B cell (primary cell): ENCODE measurements at regions not wholly inside any gene's neighbourhood (a gene's known extent, or its start where the extent isn't known, plus 50 kb on each side); places are given as distances from the start of the nearest gene placed in this dataset.

Experiments
- ATAC-seq: fragments of 200-7000 bp; cut with Tn5 transposase; one replicate; pipeline ENCODE4 v1.10.0; 2021; ENCODE audit warnings: low read depth, mild to moderate bottlenecking, moderate number of reproducible peaks, moderate library complexity
- CTCF ChIA-PET: fragments of 350-600 bp; sonication (Branson Sonifier 250); formaldehyde crosslinking; loops from one replicate; lab custom pipeline; 2021; ENCODE audit warnings: antibody characterized with exemption, inconsistent platforms; lab: Charles Lee
- POLR2A ChIA-PET: fragments of 350-600 bp; sonication (Branson Sonifier 250); formaldehyde crosslinking; loops from one replicate; lab custom pipeline; 2021; ENCODE audit warnings: antibody characterized with exemption; lab: Charles Lee
- DNase-seq: peaks from one replicate; pipeline ENCODE4 v3.0.0; 2013
- H2AFZ ChIP-seq: 2 replicates; pipeline ENCODE4 v1.6.1; 2012; ENCODE audit warnings: mild to moderate bottlenecking, low read depth, low read length; ENCODE audit not compliant: insufficient read depth, poor library complexity, severe bottlenecking
- H3K27ac ChIP-seq, 2 donors: 1 replicate in 1 of 2; 2 replicates in 1 of 2; pipeline ENCODE4 v1.5.1; 2012 to 2013; ENCODE audit warnings: low read length in 2 of 2, mild to moderate bottlenecking in 2 of 2, moderate library complexity in 1 of 2
- H3K27me3 ChIP-seq, 4 experiments: fragments of 200-600 bp in 1 of 4; sonication (generic) in 1 of 4; replicated peaks in 1 of 4; 1 replicate in 2 of 4; 2 replicates in 2 of 4; pipeline versions ENCODE4 v1.6.1 to v1.7.0; 2013 to 2016; ENCODE audit warnings: low read length in 3 of 4, mild to moderate bottlenecking in 2 of 4, mixed read lengths in 1 of 4, moderate library complexity in 1 of 4; ENCODE audit not compliant: insufficient read depth in 4 of 4, control insufficient read depth in 3 of 4; ENCODE audit errors: control extremely low read depth in 1 of 4
- H3K36me3 ChIP-seq, 2 experiments: replicated peaks in 1 of 2; 1 replicate in 1 of 2; 2 replicates in 1 of 2; pipeline versions ENCODE4 v1.6.1 to v1.7.1; 2013; ENCODE audit warnings: low read length in 1 of 2; ENCODE audit not compliant: insufficient read depth in 2 of 2, control insufficient read depth in 1 of 2; ENCODE audit errors: control extremely low read depth in 1 of 2, extremely low read depth in 1 of 2
- H3K4me1 ChIP-seq, 2 donors: fragments of 200-600 bp in 1 of 2; sonication (generic) in 1 of 2; 1 replicate in 1 of 2; 2 replicates in 1 of 2; pipeline versions ENCODE4 v1.5.1 to v1.6.1; 2013 to 2017; ENCODE audit warnings: low read length in 2 of 2; ENCODE audit not compliant: control insufficient read depth in 2 of 2, insufficient read depth in 2 of 2
- H3K4me2 ChIP-seq: replicated peaks from 2 replicates; pipeline ENCODE3; 2012; ENCODE audit warnings: mild to moderate bottlenecking, low read depth, low read length; ENCODE audit not compliant: poor library complexity, severe bottlenecking
- H3K4me3 ChIP-seq, 5 experiments: fragments of 200-600 bp in 1 of 5; sonication (generic) in 1 of 5; 1 replicate in 3 of 5; 2 replicates in 2 of 5; pipeline versions ENCODE4 v1.5.1 to v1.7.0; 2011 to 2016; ENCODE audit warnings: low read length in 4 of 5, mild to moderate bottlenecking in 4 of 5, low read depth in 2 of 5, control low read depth in 1 of 5, moderate library complexity in 1 of 5; ENCODE audit not compliant: insufficient read depth in 1 of 5; ENCODE audit errors: control extremely low read depth in 1 of 5, extremely low read depth in 1 of 5
- H3K79me2 ChIP-seq: fragments of 200-600 bp; sonication (generic); one replicate; pipeline ENCODE4 v1.6.0; 2016; ENCODE audit warnings: low read length; ENCODE audit not compliant: control insufficient read depth, insufficient read depth
- H3K9ac ChIP-seq: fragments of 200-600 bp; sonication (generic); 2 replicates; pipeline ENCODE4 v1.6.1; 2017; ENCODE audit warnings: mild to moderate bottlenecking, low read length, moderate library complexity
- H3K9me3 ChIP-seq, 3 donors: one replicate each; pipeline versions ENCODE4 v1.6.1 to v1.7.1; 2013; ENCODE audit warnings: low read length in 2 of 3; ENCODE audit not compliant: control insufficient read depth in 2 of 3, insufficient read depth in 1 of 3; ENCODE audit errors: control extremely low read depth in 1 of 3
- H4K20me1 ChIP-seq: 2 replicates; pipeline ENCODE4 v1.6.0; 2012; ENCODE audit warnings: mild to moderate bottlenecking, low read length; ENCODE audit not compliant: insufficient read depth, control insufficient read depth, poor library complexity, severe bottlenecking
- H3K27ac Mint-ChIP-seq: one replicate; pipeline ENCODE4 v1.8.0; 2021; ENCODE audit warnings: mixed read lengths
- H3K27me3 Mint-ChIP-seq: one replicate; pipeline ENCODE4 v1.8.0; 2021; ENCODE audit warnings: mixed read lengths
- H3K4me1 Mint-ChIP-seq: one replicate; pipeline ENCODE4 v1.8.0; 2021; ENCODE audit warnings: mixed read lengths
- H3K4me3 Mint-ChIP-seq: one replicate; pipeline ENCODE4 v1.8.0; 2021; ENCODE audit warnings: mixed read lengths
- H3K9me3 Mint-ChIP-seq: one replicate; pipeline ENCODE4 v1.8.0; 2022; ENCODE audit warnings: mixed read lengths; ENCODE audit not compliant: insufficient read depth
- EZH2 ChIP-seq: IDR thresholded peaks from 2 replicates; pipeline ENCODE4 v1.6.1; 2012; ENCODE audit warnings: borderline replicate concordance, low read depth, mild to moderate bottlenecking, moderate library complexity, low read length; ENCODE audit not compliant: insufficient read depth, poor library complexity, severe bottlenecking
- WGBS: methylation state at CpG from one replicate; pipeline ENCODE4 v1.1.5; 2013; ENCODE audit warnings: missing lambda C conversion rate; ENCODE audit not compliant: insufficient coverage; 5-methylcytosine and 5-hydroxymethylcytosine counted together
- intact Hi-C: fragments of 100-400 bp; cut with micrococcal nuclease; formaldehyde crosslinking; loops from one replicate; pipeline ENCODE4 v1.10.0; 2022
- TF ChIP-seq, protein P1 (sequence below): fragments of 200-600 bp; IDR thresholded peaks from one replicate; pipeline ENCODE4 v1.8.0; 2022; ENCODE audit warnings: antibody characterized with exemption, mild to moderate bottlenecking

DNA sequence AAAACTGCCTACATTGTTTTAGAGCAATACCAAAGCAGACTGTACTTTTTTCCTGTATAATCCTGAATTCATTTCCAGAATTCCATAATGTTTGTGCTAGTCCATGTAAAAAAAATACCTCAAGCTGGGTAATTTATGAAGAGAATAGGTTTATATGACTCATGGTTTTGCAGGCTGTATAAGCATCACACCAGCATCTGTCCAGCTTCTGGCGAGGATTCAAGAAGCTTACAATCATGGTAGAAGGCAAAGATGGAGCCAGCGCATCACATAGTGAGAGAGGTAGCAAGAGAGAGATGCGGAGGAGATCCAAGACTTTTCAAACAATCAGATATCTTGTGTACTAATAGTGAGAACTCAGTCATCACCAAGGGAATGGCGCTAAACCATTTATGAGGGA, 280.3 kb upstream of the CDH9 start:
- H3K4me1 ChIP-seq, result no peaks in the 10 kb centered on the region
- intact Hi-C loops, result no loop called here

GRCh38 chr5:27316271-27316650, 277.9 kb upstream of the CDH9 start:
- H3K27me3 ChIP-seq, result no peaks in the 10 kb centered on the region
- no peaks in the 10 kb centered on the region for H3K4me1 ChIP-seq
- intact Hi-C loops, result no loop called here
- ChIA-PET POLR2A (no interaction called here), CTCF (no interaction called here)
- no peak overlapping the region for H2AFZ ChIP-seq
- H3K4me3 Mint-ChIP-seq, result no peak overlapping the region
- H3K9ac ChIP-seq, result no peak overlapping the region
- no CpG with 5 or more reads among the region's 2 CpGs for WGBS
- H3K4me2 ChIP-seq, result no peak overlapping the region
- H3K9me3 Mint-ChIP-seq, result peaks cover 6% of the 10 kb centered on the region
- TF ChIP-seq, protein P1, sequence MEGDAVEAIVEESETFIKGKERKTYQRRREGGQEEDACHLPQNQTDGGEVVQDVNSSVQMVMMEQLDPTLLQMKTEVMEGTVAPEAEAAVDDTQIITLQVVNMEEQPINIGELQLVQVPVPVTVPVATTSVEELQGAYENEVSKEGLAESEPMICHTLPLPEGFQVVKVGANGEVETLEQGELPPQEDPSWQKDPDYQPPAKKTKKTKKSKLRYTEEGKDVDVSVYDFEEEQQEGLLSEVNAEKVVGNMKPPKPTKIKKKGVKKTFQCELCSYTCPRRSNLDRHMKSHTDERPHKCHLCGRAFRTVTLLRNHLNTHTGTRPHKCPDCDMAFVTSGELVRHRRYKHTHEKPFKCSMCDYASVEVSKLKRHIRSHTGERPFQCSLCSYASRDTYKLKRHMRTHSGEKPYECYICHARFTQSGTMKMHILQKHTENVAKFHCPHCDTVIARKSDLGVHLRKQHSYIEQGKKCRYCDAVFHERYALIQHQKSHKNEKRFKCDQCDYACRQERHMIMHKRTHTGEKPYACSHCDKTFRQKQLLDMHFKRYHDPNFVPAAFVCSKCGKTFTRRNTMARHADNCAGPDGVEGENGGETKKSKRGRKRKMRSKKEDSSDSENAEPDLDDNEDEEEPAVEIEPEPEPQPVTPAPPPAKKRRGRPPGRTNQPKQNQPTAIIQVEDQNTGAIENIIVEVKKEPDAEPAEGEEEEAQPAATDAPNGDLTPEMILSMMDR, result no peak
- TF ChIP-seq EZH2, result no peak
- no peaks in the 10 kb centered on the region for H3K4me1 Mint-ChIP-seq
- H3K9me3 ChIP-seq, result no peaks in the 10 kb centered on the region
- H3K27ac ChIP-seq, result no peak overlapping the region
- H3K36me3 ChIP-seq, result no peaks in the 10 kb centered on the region
- DNase-seq (no peak), ATAC-seq (no peak)
- no peaks in the 10 kb centered on the region for H4K20me1 ChIP-seq
- no peak overlapping the region for H3K4me3 ChIP-seq
- no peaks in the 10 kb centered on the region for H3K79me2 ChIP-seq
- no peak overlapping the region for H3K27ac Mint-ChIP-seq
- H3K27me3 Mint-ChIP-seq, result no peaks in the 10 kb centered on the region

More for the DNA sequence above, 280.3 kb upstream of the CDH9 start:
- Histone ChIP-seq H3K79me2 (no peaks in the 10 kb centered on the region), H4K20me1 (no peaks in the 10 kb centered on the region), H2AFZ (no peak overlapping the region), H3K27me3 (no peaks in the 10 kb centered on the region), H3K9ac (no peak overlapping the region), H3K4me2 (no peak overlapping the region), H3K36me3 (no peaks in the 10 kb centered on the region), H3K27ac (no peak overlapping the region), H3K9me3 (no peaks in the 10 kb centered on the region), H3K4me3 (no peak overlapping the region)
- POLR2A ChIA-PET, result no interaction called here
- WGBS, result no CpG with 5 or more reads among the region's 4 CpGs
- TF ChIP-seq, protein P1, result no peak
- no peak for TF ChIP-seq EZH2
- H3K27me3 Mint-ChIP-seq, result no peaks in the 10 kb centered on the region
- DNase-seq (no peak), ATAC-seq (no peak)
- CTCF ChIA-PET, result no interaction called here
- H3K27ac Mint-ChIP-seq, result no peak overlapping the region
- no peak overlapping the region for H3K4me3 Mint-ChIP-seq
- H3K9me3 Mint-ChIP-seq, result peaks cover 6% of the 10 kb centered on the region
- H3K4me1 Mint-ChIP-seq, result no peaks in the 10 kb centered on the region
